HG03196 (cell line): ENCODE measurements at regions not wholly inside any gene's neighbourhood (a gene's known extent, or its start where the extent isn't known, plus 50 kb on each side); places are given as distances from the start of the nearest gene placed in this dataset.
"Not testable (repeated sequence)": the region's sequence is repeated elsewhere in the genome, so short reads cannot be mapped to it uniquely, and the experiment has no call there.

Experiments used
- ATAC-seq: cut with Tn5 transposase; IDR thresholded peaks from one replicate; pipeline ENCODE4 v1.9.1; 2021; ENCODE audit not compliant: unreplicated experiment

DNA sequence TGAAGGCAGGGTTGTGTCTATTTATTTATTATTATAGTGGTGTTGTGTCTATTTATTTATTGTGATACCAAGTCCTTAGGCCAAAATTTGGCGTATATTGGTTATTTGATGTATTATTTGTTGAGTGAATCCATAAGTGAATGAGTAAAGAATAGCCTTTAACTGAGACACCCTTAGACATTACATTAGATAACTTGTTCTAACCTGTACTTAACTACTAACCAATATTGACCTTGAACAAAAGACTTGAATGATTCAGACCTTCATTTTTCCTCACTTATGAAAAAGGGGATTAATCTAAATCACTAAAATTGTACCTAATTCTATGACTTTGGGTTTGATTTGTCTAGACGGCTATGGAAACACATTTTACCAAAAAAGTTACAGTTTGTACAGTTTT lies 370.5 kb downstream of the JRKL start:
- ATAC-seq = no peak

DNA sequence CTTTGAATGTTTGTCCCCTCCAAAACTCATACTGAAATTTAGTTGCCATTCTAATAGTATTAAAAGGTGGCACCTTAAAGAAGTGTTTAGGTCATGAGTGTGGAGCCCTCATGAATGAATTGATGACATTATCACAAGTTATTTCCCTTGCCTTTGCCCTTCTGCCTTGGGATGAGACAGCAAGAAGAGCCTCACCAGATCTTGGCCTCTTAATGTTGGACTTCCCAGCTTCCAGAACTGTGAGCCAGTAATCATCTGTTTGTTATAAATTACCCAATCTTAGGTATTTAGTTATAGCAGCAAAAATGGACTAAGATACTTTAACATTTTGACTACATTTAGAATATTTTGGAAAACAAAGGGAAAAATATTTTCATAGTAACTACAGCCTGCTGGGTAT lies 371.0 kb downstream of the JRKL start:
- ATAC-seq = no peak

DNA sequence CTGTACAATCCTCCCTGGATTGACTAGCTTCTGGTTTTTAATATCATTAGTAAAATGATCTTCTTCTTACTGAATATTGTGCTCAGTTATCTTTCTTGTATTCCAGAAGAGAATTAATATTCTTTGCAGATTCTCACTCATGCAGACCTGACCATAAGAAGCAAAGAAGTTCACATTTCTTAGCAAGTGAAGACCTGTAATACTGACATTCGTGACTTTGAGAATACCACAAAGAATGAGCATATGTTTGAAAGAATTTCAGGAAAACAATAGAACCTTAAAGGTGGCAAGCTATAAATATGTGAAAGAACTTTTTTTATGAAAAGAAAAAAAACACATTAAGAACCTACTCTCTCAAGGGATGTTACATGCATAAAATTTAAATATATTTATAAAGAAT lies 371.6 kb downstream of the JRKL start:
- no peak for ATAC-seq

- ATAC-seq = no peak
These were observed 373.4 kb downstream of the JRKL start for GRCh38 chr11:96763244-96763643.

GRCh38 chr11:96778272-96778671 lies 388.5 kb downstream of the JRKL start:
- ATAC-seq = no peak

- ATAC-seq = no peak
These were observed 389.2 kb downstream of the JRKL start for GRCh38 chr11:96779030-96779429.

DNA sequence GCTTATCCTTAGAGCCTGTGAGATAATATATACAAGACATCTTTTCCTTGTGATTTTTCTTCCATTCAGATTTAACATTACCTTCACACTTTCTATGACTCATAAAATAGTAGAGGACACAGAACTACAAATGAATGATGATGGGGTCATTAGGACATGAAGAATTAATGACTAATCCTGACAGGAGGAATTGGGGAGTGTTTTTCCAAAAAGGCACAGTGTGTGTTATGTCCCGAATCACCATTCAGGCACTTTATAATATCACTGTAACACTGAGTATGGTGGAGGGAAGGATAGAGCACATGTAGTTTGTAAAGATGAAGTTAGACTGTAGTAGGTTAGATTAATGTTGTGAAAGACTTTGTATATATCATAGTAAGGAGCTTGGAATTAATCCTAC lies 391.3 kb downstream of the JRKL start:
- ATAC-seq = no peak

GRCh38 chr11:96782632-96783031 lies 392.8 kb downstream of the JRKL start:
- no peak for ATAC-seq

- no peak for ATAC-seq
These were observed 393.5 kb downstream of the JRKL start for GRCh38 chr11:96783311-96783710.

GRCh38 chr11:96785073-96785472 lies 395.3 kb downstream of the JRKL start:
- no peak for ATAC-seq

- ATAC-seq = no peak
These were observed 404.3 kb downstream of the JRKL start for GRCh38 chr11:96794152-96794551.

DNA sequence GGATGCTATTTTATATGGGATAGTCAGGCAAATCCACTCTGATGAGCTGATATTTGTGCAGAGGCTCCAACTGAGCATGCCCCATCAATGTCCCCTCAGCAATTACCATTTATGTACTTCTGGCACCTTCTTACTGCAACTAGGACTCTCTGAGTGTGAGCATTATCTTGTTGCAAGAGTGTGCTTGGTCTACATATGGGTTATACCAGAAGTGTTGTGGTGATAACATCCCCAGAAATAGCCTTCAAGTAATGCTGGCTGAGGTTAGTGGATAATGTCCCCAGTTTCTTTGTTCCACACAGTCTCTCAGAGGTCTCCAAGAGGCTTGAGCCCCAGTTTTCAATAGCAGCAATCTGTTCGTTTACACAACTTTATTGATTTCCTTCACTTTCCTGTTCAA lies 408.6 kb downstream of the JRKL start:
- no peak for ATAC-seq

DNA sequence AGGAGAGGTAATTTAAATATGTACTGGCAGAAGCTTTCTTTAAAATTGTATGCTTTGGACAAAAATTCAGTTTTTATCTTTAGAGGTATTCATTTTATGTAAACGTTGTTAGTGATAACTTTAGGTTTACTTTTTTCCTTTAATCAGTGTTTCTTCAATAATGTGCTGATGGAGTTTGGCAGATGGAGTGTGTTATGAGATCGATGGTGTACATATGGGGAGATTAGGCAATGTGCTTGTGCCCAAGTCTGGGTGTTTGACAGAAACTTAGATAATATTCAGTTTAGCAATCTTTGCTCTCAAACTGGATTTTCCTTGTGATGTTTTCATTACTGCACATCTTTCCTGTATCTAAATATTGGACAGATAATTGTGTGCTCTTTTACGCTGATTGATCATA lies 425.4 kb downstream of the JRKL start:
- no peak for ATAC-seq

DNA sequence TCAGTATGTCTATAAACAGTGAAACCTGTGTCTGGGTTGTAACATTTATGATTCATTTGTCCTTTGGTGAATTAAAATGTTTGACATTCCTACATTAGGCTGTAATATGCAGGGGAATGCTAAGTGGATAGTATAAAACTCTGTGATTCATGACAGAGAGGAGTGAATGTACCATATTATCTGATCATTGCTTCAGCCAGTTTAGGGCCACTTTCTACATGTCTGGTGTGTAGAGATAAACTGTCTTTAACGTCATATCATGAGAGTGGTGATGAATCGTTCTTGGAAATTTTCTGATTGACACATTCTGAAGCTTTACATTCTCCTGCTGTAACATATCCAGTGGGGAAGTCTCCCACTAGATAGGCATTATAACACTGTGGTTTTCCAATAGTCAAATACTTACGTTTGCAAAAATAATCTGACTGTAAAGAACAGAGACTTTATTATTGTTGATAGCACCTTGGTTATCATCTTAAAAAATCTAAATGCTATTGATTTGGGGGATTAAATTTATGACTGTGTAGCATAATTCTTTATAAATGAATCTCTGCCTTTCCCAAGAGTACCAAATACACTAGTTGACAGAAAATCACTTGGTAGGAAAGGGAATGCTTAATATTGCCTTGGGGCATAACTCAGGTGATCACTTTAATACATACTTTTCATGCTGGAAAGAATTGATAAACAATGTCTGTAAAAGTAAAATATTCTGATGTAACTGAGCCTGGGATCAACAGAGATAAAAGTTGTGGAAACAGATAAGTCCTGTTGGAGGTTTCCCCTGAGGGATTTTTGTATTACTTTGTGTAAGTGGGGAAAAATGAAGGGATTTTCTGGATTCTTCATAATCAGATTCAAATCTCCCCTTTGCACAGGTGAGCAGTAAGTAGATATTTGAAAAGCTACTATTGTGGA lies 427.9 kb downstream of the JRKL start:
- no peak for ATAC-seq

GRCh38 chr11:96827164-96827563 lies 437.4 kb downstream of the JRKL start:
- ATAC-seq = no peak

- no peak for ATAC-seq
These were observed 452.0 kb downstream of the JRKL start for GRCh38 chr11:96841792-96842191.

GRCh38 chr11:96842731-96843130 lies 452.9 kb downstream of the JRKL start:
- ATAC-seq = no peak

DNA sequence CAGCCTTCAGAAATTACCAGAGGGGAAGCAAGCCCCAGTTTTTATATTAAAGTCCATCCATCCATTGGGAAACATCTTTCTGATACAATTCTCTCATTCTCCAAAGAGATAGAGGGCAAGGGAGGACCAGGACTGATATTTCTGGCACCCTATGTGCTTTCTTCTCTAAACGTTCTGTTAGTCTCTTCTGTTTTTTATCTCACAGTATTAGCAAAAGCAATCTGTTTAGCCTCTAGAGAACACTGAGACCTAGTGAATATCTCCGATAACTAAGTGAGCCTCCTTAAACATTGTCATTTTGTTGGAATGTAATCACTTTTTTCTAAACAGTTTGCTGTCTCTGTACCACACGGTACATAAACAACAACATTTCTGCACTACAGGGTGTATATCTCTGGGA lies 464.6 kb downstream of the JRKL start:
- ATAC-seq = no peak

- not testable (repeated sequence) for ATAC-seq
These were observed 471.9 kb downstream of the JRKL start for GRCh38 chr11:96861722-96862121.

DNA sequence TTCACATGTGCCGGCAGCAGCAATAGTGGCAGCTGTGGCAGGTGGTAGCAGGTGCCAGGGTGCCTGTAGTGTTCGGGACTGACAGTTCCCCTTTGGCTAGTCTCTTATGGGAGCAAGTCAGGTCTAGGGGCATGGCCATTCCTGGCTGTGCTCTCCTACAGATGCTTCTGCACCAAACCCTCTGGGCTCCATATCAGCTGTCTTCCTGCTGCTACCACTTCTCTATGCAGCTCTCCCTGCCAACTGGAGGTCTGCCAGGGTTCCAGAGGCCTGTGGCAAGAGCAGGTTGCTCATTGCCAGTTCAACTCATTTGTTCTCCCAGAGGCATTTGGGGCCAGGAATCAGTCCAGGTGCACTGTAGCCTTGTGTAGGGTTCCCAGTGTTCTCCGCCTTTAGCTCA lies 473.7 kb downstream of the JRKL start:
- ATAC-seq = no peak

DNA sequence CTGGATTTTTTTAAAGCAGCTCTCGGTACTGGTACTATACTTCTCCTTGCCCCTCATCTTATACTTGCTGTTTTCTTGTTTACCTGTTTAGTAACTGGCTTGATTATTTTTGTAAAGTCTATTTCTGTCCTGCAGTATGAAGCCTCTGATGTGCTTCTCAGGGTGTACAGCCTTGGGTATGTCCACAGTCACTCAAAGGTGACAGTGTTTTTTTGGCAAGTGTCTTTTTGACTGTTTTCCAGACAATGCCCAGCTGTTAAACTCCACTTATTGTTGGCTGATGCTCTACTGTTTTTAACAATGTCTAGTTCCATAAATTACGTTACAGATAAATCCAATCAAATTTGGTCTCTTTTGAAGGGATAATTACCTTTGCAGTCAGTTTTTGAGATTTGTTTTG lies 475.2 kb downstream of the JRKL start:
- no peak for ATAC-seq

- ATAC-seq = no peak
These were observed 479.4 kb downstream of the JRKL start for GRCh38 chr11:96869207-96869606.

DNA sequence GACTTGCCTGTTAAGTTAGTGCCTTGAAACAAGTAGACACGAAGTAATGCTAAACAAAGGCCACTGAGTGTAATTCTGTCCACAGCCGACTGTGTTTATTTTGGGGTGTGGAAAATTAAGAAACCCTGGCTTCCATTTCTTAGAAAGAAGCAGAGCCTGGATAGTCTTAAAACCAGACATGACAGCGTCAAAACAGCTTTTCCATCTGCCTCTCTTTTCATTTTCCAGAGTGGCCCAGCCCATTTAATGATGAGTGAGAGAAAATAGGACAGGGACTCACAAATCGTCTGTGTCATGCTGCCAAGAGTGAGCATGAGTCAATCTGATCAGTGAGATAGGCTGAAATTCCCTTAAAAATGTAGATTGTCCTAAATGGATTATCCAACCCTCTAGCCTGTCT lies 485.9 kb downstream of the JRKL start:
- ATAC-seq = no peak
